ENCODE measurements at regions not wholly inside any gene's neighbourhood (a gene's known extent, or its start where the extent isn't known, plus 50 kb on each side); places are given as distances from the start of the nearest gene placed in this dataset.

GRCh38 chr17:63196772-63197335 lies 230.8 kb downstream of the TANC2 start:
- TF ChIP-seq CTCF (IDR thresholded peaks at IDR 0.05) = no peak
- no peak for TF ChIP-seq POLR2A (IDR thresholded peaks at IDR 0.05)
